Suprapubic skin (tissue), 3 donors: ENCODE measurements at regions not wholly inside any gene's neighbourhood (a gene's known extent, or its start where the extent isn't known, plus 50 kb on each side); places are given as distances from the start of the nearest gene placed in this dataset.

Experiments
- CTCF ChIP-seq, 2 donors: fragments of 200-600 bp in 1 of 2; fragments of 450-650 bp in 1 of 2; sonication (generic) in 1 of 2; IDR thresholded peaks; one replicate each; pipeline ENCODE4 v1.5.1; 2016 to 2019; ENCODE audit warnings: antibody characterized with exemption in 2 of 2, mild to moderate bottlenecking in 1 of 2, moderate library complexity in 1 of 2
- POLR2A ChIP-seq, 2 donors: fragments of 450-650 bp; IDR thresholded peaks; one replicate each; pipeline ENCODE4 v1.6.1; 2017; ENCODE audit warnings: antibody characterized with exemption in 2 of 2, mild to moderate bottlenecking in 2 of 2, moderate library complexity in 2 of 2

GRCh38 chr5:6261256-6261655 is 117.1 kb downstream of the MED10 start:
- no peak for TF ChIP-seq CTCF (IDR thresholded peaks at IDR 0.05)
- no peak for TF ChIP-seq POLR2A (IDR thresholded peaks at IDR 0.05)
